PC-9 (cell line): ENCODE measurements at regions not wholly inside any gene's neighbourhood (a gene's known extent, or its start where the extent isn't known, plus 50 kb on each side); places are given as distances from the start of the nearest gene placed in this dataset.

Experiments used
- EZH2 ChIP-seq: fragments of 200-600 bp; sonication (generic); IDR thresholded peaks from 2 replicates; pipeline ENCODE4 v1.8.0; 2017; ENCODE audit warnings: antibody characterized with exemption, low read depth
- TF ChIP-seq, protein P1 (sequence below): fragments of 200-600 bp; sonication (generic); conservative IDR thresholded peaks from 2 replicates; pipeline ENCODE4 v1.6.1; 2017; ENCODE audit warnings: mixed run types, antibody characterized with exemption, mild to moderate bottlenecking, moderate library complexity

DNA sequence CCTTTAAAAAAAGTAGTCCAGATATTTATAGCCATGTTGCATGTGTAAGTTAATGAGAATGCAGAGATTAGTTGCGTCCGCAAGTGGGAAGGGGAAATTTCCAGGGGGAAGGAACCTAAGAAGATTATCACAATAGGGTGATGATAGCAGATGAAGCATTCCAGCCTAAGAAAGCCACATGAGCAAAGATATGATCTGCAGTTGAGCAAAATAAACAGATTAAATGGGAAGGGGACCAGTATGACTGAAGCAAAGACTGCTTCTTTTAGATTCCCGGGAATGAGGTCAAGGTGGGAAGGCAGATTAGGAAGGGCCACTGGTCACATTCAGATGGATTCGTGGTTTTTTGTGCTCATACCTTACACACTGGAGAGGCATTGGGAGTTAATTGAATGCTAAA lies 154.6 kb upstream of the CDH2 start:
- TF ChIP-seq, protein P1, sequence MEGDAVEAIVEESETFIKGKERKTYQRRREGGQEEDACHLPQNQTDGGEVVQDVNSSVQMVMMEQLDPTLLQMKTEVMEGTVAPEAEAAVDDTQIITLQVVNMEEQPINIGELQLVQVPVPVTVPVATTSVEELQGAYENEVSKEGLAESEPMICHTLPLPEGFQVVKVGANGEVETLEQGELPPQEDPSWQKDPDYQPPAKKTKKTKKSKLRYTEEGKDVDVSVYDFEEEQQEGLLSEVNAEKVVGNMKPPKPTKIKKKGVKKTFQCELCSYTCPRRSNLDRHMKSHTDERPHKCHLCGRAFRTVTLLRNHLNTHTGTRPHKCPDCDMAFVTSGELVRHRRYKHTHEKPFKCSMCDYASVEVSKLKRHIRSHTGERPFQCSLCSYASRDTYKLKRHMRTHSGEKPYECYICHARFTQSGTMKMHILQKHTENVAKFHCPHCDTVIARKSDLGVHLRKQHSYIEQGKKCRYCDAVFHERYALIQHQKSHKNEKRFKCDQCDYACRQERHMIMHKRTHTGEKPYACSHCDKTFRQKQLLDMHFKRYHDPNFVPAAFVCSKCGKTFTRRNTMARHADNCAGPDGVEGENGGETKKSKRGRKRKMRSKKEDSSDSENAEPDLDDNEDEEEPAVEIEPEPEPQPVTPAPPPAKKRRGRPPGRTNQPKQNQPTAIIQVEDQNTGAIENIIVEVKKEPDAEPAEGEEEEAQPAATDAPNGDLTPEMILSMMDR = no peak
- TF ChIP-seq EZH2 = no peak
